ENCODE measurements at regions not wholly inside any gene's neighbourhood (a gene's known extent, or its start where the extent isn't known, plus 50 kb on each side); places are given as distances from the start of the nearest gene placed in this dataset.
"Not testable (repeated sequence)": the region's sequence is repeated elsewhere in the genome, so short reads cannot be mapped to it uniquely, and the experiment has no call there.

DNA sequence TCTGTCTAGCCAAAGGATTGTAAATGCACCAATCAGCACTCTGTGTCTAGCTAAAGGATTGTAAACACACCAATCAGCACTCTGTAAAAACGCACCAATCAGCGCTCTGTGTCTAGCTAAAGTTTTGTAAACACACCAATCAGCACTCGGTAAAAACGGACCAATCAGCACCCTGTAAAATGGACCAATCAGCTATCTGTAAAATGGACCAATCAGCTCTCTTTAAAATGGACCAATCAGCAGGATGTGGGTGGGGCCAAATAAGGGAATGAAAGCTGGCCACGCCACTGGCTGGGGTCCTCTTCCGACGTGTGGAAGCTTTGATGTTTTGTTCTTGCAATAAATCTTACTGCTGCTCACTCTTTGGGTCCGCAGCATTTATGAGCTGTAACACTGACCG, 151.1 kb upstream of the SPTLC3 start:
- TF ChIP-seq, protein P1, sequence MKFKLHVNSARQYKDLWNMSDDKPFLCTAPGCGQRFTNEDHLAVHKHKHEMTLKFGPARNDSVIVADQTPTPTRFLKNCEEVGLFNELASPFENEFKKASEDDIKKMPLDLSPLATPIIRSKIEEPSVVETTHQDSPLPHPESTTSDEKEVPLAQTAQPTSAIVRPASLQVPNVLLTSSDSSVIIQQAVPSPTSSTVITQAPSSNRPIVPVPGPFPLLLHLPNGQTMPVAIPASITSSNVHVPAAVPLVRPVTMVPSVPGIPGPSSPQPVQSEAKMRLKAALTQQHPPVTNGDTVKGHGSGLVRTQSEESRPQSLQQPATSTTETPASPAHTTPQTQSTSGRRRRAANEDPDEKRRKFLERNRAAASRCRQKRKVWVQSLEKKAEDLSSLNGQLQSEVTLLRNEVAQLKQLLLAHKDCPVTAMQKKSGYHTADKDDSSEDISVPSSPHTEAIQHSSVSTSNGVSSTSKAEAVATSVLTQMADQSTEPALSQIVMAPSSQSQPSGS (tag by site-specific recombination; IDR thresholded peaks at IDR 0.05; ENCODE audit: low read depth), result not testable (repeated sequence)
- TF ChIP-seq ZNF549, ZNF24 (tag by site-specific recombination; IDR thresholded peaks at IDR 0.05): not testable (repeated sequence)
- TF ChIP-seq, protein P2, sequence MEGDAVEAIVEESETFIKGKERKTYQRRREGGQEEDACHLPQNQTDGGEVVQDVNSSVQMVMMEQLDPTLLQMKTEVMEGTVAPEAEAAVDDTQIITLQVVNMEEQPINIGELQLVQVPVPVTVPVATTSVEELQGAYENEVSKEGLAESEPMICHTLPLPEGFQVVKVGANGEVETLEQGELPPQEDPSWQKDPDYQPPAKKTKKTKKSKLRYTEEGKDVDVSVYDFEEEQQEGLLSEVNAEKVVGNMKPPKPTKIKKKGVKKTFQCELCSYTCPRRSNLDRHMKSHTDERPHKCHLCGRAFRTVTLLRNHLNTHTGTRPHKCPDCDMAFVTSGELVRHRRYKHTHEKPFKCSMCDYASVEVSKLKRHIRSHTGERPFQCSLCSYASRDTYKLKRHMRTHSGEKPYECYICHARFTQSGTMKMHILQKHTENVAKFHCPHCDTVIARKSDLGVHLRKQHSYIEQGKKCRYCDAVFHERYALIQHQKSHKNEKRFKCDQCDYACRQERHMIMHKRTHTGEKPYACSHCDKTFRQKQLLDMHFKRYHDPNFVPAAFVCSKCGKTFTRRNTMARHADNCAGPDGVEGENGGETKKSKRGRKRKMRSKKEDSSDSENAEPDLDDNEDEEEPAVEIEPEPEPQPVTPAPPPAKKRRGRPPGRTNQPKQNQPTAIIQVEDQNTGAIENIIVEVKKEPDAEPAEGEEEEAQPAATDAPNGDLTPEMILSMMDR (tag by site-specific recombination; IDR thresholded peaks at IDR 0.05), result not testable (repeated sequence)
